SK-N-SH (cell line): ENCODE measurements at regions not wholly inside any gene's neighbourhood (a gene's known extent, or its start where the extent isn't known, plus 50 kb on each side); places are given as distances from the start of the nearest gene placed in this dataset.

Experiments used
- CTCF ChIA-PET: fragments of 300-600, 350-600 bp; formaldehyde crosslinking; extraction: SDS; loops from one replicate; lab custom pipeline; 2021; lab: Yijun Ruan, JAX
- POLR2A ChIA-PET: fragments of 350-600 bp; sonication (Branson Sonifier 250); formaldehyde crosslinking; extraction: SDS; loops from one replicate; lab custom pipeline; 2020; ENCODE audit warnings: antibody characterized with exemption, inconsistent platforms; lab: Yijun Ruan, JAX
- DNase-seq: peaks from one replicate; pipeline ENCODE4 v3.0.0; 2012
- H2AFZ ChIP-seq: fragments of 200-600 bp; sonication (generic); 2 replicates; pipeline ENCODE4 v1.8.1; 2016; ENCODE audit warnings: antibody characterized with exemption, mild to moderate bottlenecking, low read depth
- H3F3A ChIP-seq: fragments of 200-600 bp; sonication (generic); replicated peaks from 2 replicates; pipeline ENCODE3; 2016; ENCODE audit warnings: antibody characterized with exemption, mild to moderate bottlenecking; ENCODE audit not compliant: insufficient read depth
- H3K27ac ChIP-seq, 2 experiments: fragments of 200-500 bp in 1 of 2; fragments of 200-600 bp in 1 of 2; sonication (Bioruptor generic) in 1 of 2; sonication (generic), shearing (Covaris generic) in 1 of 2; 2 replicates each; pipeline versions ENCODE4 v1.5.1 to v1.6.1; 2014 to 2016; ENCODE audit warnings: low read depth in 2 of 2, inconsistent platforms in 1 of 2, low read length in 1 of 2, mild to moderate bottlenecking in 1 of 2, mixed read lengths in 1 of 2
- H3K27me3 ChIP-seq: fragments of 200-600 bp; sonication (generic), shearing (Covaris generic); 2 replicates; pipeline ENCODE4 v1.6.1; 2016; ENCODE audit warnings: mixed run types; ENCODE audit not compliant: insufficient read depth
- H3K36me3 ChIP-seq, 2 experiments: fragments of 200-500 bp in 1 of 2; fragments of 200-600 bp in 1 of 2; sonication (Bioruptor generic) in 1 of 2; sonication (generic) in 1 of 2; replicated peaks in 1 of 2; 2 replicates each; pipeline versions ENCODE3 to v1.5.1; 2014 to 2016; ENCODE audit warnings: low read length in 1 of 2, mild to moderate bottlenecking in 1 of 2; ENCODE audit not compliant: insufficient read depth in 2 of 2, control insufficient read depth in 1 of 2
- H3K4me1 ChIP-seq, 2 experiments: fragments of 200-500 bp in 1 of 2; fragments of 200-600 bp in 1 of 2; sonication (Bioruptor generic) in 1 of 2; sonication (generic), shearing (Covaris generic) in 1 of 2; 2 replicates each; pipeline versions ENCODE4 v1.5.1 to v1.6.1; 2014 to 2016; ENCODE audit warnings: low read depth in 1 of 2, low read length in 1 of 2, mixed run types in 1 of 2; ENCODE audit not compliant: insufficient read depth in 2 of 2, control insufficient read depth in 1 of 2
- H3K4me2 ChIP-seq: fragments of 200-600 bp; sonication (generic), shearing (Covaris generic); 2 replicates; pipeline ENCODE4 v1.6.1; 2017; ENCODE audit warnings: mixed run types
- H3K4me3 ChIP-seq, 2 experiments: fragments of 200-500 bp in 1 of 2; fragments of 200-600 bp in 1 of 2; sonication (Bioruptor generic) in 1 of 2; sonication (generic), shearing (Covaris generic) in 1 of 2; 2 replicates each; pipeline versions ENCODE4 v1.5.1 to v1.8.1; 2014 to 2016; ENCODE audit warnings: low read depth in 2 of 2, inconsistent platforms in 1 of 2, low read length in 1 of 2, mild to moderate bottlenecking in 1 of 2, mixed read lengths in 1 of 2, moderate library complexity in 1 of 2
- H3K79me2 ChIP-seq: fragments of 200-600 bp; sonication (generic); 2 replicates; pipeline ENCODE4 v1.8.1; 2017; ENCODE audit warnings: mild to moderate bottlenecking; ENCODE audit not compliant: insufficient read depth
- H3K9ac ChIP-seq: fragments of 200-600 bp; sonication (generic); 2 replicates; pipeline ENCODE4 v1.6.1; 2017; ENCODE audit warnings: mixed run types
- H3K9me2 ChIP-seq: fragments of 200-600 bp; sonication (generic); 2 replicates; pipeline ENCODE4 v1.6.1; 2017; ENCODE audit warnings: mixed run types
- H3K9me3 ChIP-seq: fragments of 200-600 bp; sonication (generic); 2 replicates; pipeline ENCODE4 v1.6.1; 2017; ENCODE audit warnings: mixed run types, mild to moderate bottlenecking, moderate library complexity
- H4K20me1 ChIP-seq: fragments of 200-600 bp; sonication (generic); 2 replicates; pipeline ENCODE4 v1.6.1; 2017; ENCODE audit warnings: mild to moderate bottlenecking, mixed run types; ENCODE audit not compliant: insufficient read depth
- CTCF ChIP-seq: fragments of 200-600 bp; sonication (generic); IDR thresholded peaks from 2 replicates; pipeline ENCODE4 v1.6.1; 2017; ENCODE audit warnings: antibody characterized with exemption, mild to moderate bottlenecking, moderate library complexity
- ELF1 ChIP-seq: IDR thresholded peaks from 2 replicates; pipeline ENCODE4 v1.4.0; 2012
- FOXJ3 ChIP-seq: sonication (generic); formaldehyde crosslinking; IDR thresholded peaks from 2 replicates; pipeline ENCODE4 v1.5.1; 2020; ENCODE audit warnings: mild to moderate bottlenecking, missing genetic modification reagents
- NRF1 ChIP-seq: IDR thresholded peaks from 2 replicates; pipeline ENCODE4 v1.6.1; 2012; ENCODE audit warnings: low read depth, mild to moderate bottlenecking, low read length
- PBX3 ChIP-seq: IDR thresholded peaks from 2 replicates; pipeline ENCODE4; 2012
- RCOR1 ChIP-seq: fragments of 150-350 bp; IDR thresholded peaks from 2 replicates; pipeline ENCODE4 v1.6.1; 2017; ENCODE audit warnings: antibody characterized with exemption, low read length
- REST ChIP-seq: IDR thresholded peaks from 2 replicates; pipeline ENCODE4 v1.6.1; 2012; ENCODE audit warnings: mild to moderate bottlenecking, low read depth, low read length, moderate library complexity
- TEAD4 ChIP-seq: IDR thresholded peaks from 2 replicates; pipeline ENCODE4 v1.4.0; 2012; ENCODE audit warnings: mild to moderate bottlenecking, borderline replicate concordance; ENCODE audit not compliant: insufficient read depth
- USF2 ChIP-seq: fragments of 150-350 bp; IDR thresholded peaks from 2 replicates; pipeline ENCODE4 v1.6.1; 2017; ENCODE audit warnings: antibody characterized with exemption, low read length, low read depth, borderline replicate concordance
- ZBTB33 ChIP-seq: IDR thresholded peaks from 2 replicates; pipeline ENCODE4 v1.4.0; 2012; ENCODE audit warnings: low read depth, borderline replicate concordance
- whole genome bisulfite sequencing: methylation state at CpG from one replicate; pipeline ENCODE4 v1.1.6; 2017; ENCODE audit warnings: low lambda C conversion rate; 5-methylcytosine and 5-hydroxymethylcytosine counted together

- Histone ChIP-seq H3K9ac (no peak overlapping the region), H2AFZ (no peak overlapping the region; the same call in 1 of the 2 replicates), H3K79me2 (no peaks in the 10 kb centered on the region), H3K4me2 (no peak overlapping the region; the same call in 1 of the 2 replicates), H3K36me3 (no peaks in the 10 kb centered on the region)
- POLR2A ChIA-PET: no interaction called here
- CTCF ChIA-PET: interaction anchor here (1.0 kb wide), 1 partner anchor 170 kb away, joined by 4 read pairs; no protein-coding TSS in a partner anchor
- TF ChIP-seq ELF1 (no peak), TEAD4 (no peak), USF2 (no peak), FOXJ3 (CRISPR knock-in tag) (no peak), PBX3 (no peak), CTCF (no peak), REST (no peak), ZBTB33 (no peak), RCOR1 (no peak), NRF1 (no peak)
- TF ChIP-seq, all 33 proteins: peak for 0
- H3K4me1 ChIP-seq: no peaks in the 10 kb centered on the region
- H3K27ac ChIP-seq: no peak overlapping the region
- DNase-seq: no peak
- 3% methylated on average over 1 of the region's 1 CpG for WGBS
- H3K9me2 ChIP-seq: no peaks in the 10 kb centered on the region
- H3K4me3 ChIP-seq: no peak overlapping the region
- no peaks in the 10 kb centered on the region for H3K27me3 ChIP-seq
- H4K20me1 ChIP-seq: no peaks in the 10 kb centered on the region
- no peaks in the 10 kb centered on the region for H3F3A ChIP-seq
- no peaks in the 10 kb centered on the region for H3K9me3 ChIP-seq
These were observed 260.1 kb downstream of the C12orf75 start for GRCh38 chr12:105590571-105590970.
